ENCODE measurements at regions not wholly inside any gene's neighbourhood (a gene's known extent, or its start where the extent isn't known, plus 50 kb on each side); places are given as distances from the start of the nearest gene placed in this dataset.

GRCh38 chr22:47446821-47447810 lies 684.7 kb downstream of the TBC1D22A start:
- no peak for TF ChIP-seq GATA2 (IDR thresholded peaks at IDR 0.05; ENCODE audit: low read depth, low read length)
- no peak for TF ChIP-seq GATA3 (IDR thresholded peaks at IDR 0.05; ENCODE audit: low read depth, low read length)
